Posterior vena cava (tissue), 2 donors: ENCODE measurements at regions not wholly inside any gene's neighbourhood (a gene's known extent, or its start where the extent isn't known, plus 50 kb on each side); places are given as distances from the start of the nearest gene placed in this dataset.

Experiments
- DNase-seq: peaks from one replicate; pipeline ENCODE4 v3.0.0-alpha.2; 2020; ENCODE audit warnings: low spot score
- intact Hi-C, 2 donors: fragments of 100-400 bp; cut with DNase I; formaldehyde crosslinking; loops; one replicate each; pipeline versions ENCODE4 v1.14.1 to v1.14.2; 2022 to 2023
- donor health status: DM: yes; HTN: yes; CAD: no.
- donor health status: DM: yes; HTN: yes; CAD: no.

DNA sequence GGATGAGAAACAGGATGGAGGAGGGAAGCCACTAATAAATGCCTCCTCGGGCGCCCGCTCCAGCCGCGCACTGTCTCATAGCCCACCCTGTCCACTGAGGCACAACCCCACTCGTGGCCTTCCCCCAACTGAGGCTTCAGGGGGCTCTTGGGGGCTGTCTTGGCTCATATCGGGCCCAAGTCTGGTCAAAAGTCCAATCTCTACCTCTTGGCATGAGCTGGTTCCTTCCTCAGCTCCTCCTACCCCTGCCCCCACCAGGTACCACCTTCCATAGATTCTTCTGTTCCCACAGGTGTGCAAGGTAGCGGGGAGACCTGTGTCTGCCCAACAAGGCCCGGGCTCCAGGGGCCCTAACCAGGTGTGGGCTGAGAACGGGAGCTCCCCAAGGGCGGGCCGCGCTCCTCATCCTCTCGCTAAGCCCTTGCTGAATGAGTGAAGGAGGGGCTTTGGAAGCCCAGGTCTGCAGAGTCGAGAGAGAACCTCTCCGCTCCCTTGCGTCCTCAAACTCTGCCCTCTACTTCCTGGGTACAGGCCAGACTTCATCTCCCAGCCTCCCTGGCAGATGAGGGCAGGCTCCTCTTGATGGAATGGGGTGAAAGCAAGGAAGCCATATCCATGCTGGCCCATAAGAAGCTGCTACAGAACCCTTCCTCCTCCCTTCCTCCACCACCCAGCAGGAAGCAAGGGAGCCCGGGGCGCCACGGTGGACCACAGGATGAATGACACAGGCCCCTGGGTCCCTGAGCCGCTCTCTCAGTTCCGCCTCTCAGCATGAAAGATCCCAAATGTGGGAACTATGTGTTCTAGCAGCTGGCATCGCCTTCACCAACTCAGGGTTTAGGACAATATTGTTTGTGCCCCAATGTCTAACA, 74.7 kb downstream of the PSMG1 start:
- no peak for DNase-seq
- intact Hi-C loops = loop anchor here in 1 of 2 donors (10.0 kb wide), 1 partner anchor 294 kb away; no protein-coding TSS in a partner anchor

DNA sequence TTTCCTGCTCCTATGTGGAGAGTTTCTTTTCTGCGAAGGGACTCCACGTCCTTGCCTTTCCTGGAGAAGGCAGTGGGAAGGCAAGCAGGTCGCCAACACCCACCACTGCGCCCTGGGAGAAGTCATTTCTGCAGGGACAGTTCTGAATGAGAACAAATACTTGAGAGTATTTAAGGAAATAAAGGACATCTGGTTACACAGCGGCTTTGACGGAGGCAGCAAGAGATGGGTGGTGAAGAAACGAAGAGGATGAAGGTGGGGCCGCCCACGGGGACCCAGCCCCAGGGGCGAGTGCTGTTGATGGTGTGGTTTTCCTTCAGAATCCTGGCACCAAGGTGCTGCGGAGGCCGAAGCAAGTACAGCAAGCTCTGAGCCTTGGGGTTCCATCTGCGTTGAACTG, 75.5 kb downstream of the PSMG1 start:
- DNase-seq = no peak
- intact Hi-C loops = loop anchor here in 1 of 2 donors (10.0 kb wide), 1 partner anchor 293 kb away; no protein-coding TSS in a partner anchor

DNA sequence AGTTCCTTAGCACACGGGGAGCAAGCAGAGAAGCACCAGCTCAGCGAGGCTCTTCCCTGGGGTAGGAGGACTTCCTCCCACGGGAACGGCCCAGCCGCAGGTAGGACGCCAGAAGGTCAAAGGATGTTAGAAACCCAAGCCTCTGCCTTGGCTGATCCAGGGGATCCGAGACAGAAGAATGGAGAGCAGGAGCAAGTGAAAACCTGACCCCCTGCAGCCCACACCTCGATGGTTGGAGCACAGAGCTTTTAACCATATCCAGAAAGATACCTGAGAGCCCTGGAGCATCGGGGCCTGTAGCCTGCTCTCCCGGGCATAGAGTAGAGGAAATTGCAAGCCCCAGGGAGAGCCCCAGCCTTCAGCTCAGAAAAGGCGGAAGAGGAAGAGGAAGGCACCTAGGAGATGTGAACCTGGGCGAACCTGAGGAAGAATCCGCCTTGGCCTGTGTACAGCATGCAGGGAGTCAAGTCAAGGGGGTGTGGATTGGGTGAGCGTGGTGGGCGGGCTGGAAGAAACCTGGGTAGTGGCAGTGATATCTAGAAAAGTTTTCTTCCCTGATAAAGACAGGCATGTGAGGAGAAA, 76.3 kb downstream of the PSMG1 start:
- intact Hi-C loops = loop anchor here in 1 of 2 donors (10.0 kb wide), 1 partner anchor 292 kb away; no protein-coding TSS in a partner anchor
- DNase-seq = no peak

DNA sequence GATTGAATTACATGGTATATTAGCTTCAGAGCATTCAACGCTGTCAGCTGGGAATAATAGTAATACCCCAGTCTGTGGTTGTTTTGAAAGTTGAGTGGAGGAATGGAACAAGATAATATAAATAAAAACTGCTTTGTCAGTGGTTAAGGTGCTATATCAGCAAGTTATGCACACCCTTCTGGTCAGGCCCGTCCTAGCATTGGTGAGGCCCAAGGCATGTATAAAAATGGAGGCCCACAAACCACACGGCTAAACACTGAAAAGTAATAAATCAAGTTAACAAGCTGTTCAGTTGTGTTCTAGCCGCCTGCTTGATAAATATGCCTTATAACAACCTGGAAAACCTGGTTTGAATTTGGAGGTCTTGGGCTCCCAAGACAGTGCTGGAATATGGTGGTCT, 77.4 kb downstream of the PSMG1 start:
- intact Hi-C loops = loop anchor here in 1 of 2 donors (10.0 kb wide), 1 partner anchor 291 kb away; no protein-coding TSS in a partner anchor
- no peak for DNase-seq

DNA sequence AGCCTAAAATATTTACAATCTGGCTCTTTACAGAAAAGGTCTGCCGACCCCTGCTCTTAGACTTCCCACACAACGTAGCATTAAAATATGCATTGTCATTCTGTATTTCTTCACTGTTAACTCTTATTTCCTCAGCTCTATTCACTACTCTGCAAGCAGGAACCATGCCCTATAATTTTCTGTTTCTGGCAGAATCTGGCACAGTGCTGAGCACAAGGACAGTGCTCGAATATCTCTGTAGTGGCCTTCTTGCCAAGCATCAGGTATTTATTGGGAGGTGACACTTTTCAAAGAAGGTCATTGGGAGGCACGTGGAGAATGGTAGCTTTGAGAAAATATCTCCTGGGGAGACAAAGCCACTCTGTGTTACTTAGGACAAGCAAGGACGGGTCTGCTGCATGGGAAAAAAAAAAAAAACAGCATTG, 77.9 kb downstream of the PSMG1 start:
- DNase-seq = no peak
- intact Hi-C loops = loop anchor here in 1 of 2 donors (10.0 kb wide), 1 partner anchor 291 kb away; no protein-coding TSS in a partner anchor

DNA sequence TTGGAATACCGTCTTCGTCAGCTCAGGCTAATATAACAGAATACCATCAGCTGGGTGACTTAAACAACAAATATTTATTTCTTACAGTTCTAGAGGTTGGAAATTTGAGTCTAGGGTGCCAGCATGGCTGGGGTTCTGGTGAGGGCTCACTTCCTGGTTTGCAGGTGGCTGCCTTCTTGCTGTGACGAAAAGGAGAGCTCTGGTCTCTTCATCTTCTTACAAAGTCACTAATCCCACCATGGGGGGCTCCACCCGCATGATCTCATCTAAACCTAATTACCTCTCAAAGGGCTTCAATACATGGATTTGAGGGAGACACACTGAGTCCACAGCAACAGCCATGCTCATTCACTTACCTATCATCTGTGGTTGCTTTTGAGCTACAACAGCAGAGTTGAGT, 78.3 kb downstream of the PSMG1 start:
- intact Hi-C loops = loop anchor here in 1 of 2 donors (10.0 kb wide), 1 partner anchor 290 kb away; no protein-coding TSS in a partner anchor
- DNase-seq = no peak

DNA sequence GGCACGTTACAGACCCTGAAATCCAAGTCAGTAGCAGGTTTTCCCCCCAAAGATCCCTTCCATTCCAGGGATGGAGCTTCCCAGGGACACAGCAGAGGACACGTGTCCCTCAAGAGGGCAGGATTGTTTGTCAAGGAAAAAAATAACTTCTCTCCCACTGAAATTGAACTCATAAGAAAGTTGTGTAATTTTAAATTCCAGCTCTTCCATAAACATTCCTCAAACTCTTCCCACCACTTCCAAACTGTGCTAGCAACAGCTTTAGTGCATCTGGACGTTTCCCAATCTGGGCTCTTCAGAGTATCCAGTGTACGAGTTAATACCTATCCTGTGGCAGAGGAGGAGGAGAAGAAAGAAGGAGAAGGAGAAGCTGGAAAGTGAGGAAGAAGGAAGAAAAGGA, 79.6 kb downstream of the PSMG1 start:
- DNase-seq = no peak
- intact Hi-C loops = loop anchor here in 1 of 2 donors (10.0 kb wide), 1 partner anchor 289 kb away; no protein-coding TSS in a partner anchor

DNA sequence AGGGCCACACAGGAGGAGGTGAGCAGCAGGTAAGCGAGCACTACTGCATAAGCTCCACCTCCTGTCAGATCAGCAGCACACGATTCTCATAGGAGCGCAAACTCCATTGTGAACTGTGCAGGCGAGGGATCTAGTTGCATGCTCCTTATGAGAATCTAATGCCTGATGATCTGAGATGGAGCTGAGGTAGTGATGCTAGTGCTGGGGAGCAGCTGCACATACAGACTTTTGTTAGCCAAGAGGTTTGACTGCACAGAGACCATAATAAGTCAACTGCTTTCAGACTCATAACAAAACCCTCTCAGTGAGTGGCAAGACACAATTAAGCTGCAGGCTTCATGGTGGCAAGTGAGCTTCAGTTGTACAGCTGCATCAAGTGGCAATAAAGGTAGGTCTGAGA, 83.4 kb downstream of the PSMG1 start:
- intact Hi-C loops = loop anchor here in 1 of 2 donors (10.0 kb wide), 1 partner anchor 285 kb away; no protein-coding TSS in a partner anchor
- no peak for DNase-seq

DNA sequence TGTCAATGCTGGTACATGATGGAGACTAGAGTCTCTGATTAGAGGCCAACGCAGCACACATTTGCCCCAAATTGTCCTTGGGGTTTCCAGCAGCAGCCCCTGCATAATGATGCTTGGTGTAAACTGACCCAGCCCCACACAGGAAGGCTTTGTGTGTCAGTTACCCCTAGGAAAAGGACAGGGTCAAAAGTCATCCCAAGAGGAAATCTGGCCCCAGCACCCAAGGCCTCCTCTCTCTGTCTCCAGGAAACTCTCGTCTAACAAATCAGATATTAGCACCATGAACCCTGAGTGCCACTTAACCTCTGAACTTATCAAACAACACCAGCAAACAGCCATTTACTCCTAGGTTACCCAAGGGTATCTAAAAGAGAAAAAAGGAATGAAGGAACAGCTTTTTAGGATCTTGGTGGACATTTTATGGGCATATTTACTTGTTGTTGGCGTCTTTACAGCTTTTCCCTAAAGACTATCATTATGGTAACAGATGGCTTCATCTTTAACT, 84.5 kb downstream of the PSMG1 start:
- no peak for DNase-seq
- intact Hi-C loops = no loop called here

DNA sequence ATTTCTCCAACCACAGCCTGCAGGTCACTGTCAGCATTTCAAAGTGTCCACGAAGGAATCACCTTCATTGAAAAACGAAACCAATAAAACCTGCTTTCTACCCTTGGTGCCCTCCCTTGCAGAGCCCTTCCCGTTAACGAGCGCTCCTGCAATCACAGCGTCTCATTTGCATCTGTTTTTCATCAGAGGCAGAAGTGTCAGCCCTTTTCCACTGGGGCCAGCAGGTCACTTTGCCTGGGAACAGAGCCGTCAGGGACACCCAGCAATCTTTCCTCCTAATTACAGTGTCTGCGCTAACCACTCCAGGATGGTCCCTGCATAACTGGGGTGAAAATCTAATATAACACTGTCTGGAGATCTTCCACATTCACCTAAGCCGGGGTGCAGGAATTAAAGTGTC, 85.3 kb downstream of the PSMG1 start:
- DNase-seq = no peak
- intact Hi-C loops = no loop called here

DNA sequence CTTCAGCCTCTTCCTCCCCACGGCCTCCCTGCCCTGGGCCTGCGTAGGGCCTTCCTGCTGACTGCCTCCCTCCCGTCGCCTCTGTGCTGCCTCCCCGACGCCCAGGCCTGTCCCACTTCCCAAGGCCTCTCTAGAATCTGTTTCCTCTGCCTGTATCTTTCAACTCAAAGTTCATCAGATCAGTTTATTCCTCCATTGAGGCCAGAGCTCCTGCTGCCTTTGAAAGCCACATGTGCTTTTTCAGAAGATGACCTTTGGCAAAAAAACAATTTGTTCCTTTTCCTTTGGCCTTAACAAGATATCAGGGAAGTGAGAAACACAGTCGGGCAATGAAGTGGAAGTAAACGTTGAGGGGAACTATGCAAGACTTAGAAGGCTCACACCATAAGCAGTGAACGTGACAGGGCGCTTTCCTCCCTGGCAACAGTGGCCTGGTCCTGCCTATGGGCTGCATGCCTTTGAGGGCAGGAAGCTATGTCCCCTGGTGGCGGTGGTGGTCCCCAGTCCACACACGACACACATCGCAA, 85.9 kb downstream of the PSMG1 start:
- DNase-seq = no peak
- intact Hi-C loops = no loop called here

DNA sequence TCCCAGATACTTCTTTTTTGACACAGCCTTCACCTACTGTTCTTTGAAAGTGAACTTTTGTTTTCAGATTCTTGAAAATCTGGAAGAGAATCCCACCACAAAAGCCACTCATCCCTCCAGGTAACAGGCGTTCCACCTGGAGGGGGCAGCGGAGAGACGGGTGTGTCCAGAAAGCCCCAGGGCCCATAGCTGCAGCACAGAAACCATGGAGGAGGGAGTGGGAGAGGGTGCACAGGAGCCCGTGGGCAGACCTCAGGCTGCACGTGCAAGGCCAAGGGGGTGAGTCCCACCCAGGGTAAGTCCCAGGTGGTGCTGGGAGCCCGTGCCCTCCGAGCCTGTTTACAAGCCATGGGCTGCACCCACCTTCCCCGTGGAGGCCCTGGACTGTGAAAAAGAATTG, 86.5 kb downstream of the PSMG1 start:
- intact Hi-C loops = no loop called here
- no peak for DNase-seq

DNA sequence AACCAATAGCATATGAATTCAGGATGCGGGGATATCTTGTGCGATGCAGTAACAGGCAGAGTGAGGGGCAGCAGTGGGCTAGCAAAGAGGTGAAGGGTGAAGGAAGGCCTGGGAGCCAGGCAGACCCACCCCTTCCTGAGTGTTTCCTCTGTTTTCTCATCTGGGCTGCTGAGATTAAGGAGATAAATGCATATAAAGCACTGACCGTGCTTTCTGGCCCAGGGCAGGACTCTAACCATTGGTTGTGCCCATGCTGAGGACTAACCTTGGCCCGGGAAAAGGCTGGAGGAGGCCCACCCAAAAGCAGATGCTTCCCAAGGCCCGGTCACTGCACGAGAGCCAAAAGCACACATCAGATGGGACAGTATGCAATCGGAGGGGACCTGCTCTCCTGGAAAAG, 87.6 kb downstream of the PSMG1 start:
- intact Hi-C loops = no loop called here
- no peak for DNase-seq

DNA sequence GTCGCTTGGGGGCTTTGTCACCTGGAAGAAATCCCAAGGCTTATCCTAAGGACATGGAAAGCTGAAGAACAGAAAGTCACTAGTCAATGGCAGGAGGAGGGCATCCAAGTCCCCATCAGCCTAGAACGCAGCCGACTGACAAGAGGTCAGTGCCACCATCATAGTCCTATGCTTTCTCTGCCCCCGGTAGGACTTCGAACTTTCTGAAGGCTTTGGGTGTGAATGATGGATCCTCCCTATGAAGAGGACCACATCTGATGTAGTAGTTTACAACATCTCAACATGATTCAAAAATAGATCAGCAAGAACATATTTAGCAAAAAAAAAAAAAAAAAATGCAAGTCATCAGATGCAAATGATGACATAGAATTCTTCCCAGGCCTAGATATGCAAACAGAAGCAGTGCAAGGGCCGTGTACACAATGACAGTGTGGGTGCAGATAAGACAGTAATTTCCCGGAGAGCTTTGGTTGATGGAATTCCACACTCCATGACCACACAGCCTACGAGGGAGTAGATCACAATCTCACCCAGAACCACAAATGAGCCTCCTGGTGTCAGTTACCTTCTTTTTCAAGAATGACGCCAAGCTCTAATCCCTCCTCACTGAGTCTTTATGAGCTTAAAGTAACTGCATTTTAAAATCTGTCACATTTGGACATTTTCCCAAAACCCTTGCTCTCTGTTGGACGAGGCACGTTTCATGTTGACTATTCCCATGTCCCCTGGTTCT, 88.2 kb downstream of the PSMG1 start:
- DNase-seq = no peak
- intact Hi-C loops = no loop called here

DNA sequence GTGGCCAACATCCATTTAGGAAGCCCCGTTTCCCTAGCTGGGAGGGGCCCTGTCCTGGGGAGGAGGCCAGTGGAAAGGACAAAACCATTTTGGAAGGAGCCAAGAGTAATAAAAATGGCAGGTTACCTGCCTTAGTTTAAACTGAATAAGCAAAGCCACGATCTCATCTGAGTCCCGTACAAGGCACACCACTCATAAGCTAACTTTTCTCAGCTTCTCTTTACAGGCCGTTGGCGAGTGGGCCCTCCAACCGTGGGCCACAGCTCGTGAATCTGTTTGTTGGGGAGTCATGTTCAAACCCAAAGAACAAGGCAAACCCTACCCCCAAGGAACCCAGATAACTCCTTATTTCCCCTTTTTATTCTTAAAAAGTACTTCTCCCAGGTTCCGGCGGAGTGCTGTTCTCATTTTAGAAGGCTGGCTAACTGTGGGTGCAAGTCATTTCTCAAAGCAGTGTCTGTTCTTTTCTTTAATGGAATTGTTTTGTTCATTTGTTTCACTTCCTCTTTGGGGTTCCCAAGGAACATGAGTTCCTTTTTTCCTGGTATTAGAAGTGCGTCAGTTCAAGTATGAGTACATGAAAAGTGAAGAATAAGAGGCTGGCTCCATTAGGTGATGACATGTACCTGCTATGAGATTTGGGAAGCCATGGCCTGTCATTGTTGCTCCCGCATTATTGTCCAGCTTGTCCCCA, 89.0 kb downstream of the PSMG1 start:
- DNase-seq = no peak
- intact Hi-C loops = no loop called here

DNA sequence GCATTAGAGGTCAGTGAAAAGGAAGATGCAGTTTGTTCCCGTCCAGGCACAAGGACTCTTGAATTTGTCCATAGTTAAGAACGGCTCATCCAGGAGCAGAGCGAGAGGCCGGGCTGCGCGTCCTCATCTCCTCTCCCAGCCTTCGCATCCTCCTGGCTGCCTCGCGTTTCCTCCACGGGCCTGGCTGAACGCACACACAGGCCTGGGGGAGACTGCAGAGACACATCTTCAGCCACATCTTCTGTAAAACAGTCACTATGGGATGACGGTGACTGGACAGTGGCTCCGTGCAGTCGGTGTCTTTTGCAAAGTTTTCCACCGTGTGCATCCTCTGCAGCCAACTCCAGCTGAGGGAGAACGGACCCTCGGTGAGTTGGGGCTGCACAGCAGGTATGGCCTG, 89.7 kb downstream of the PSMG1 start:
- DNase-seq = no peak
- intact Hi-C loops = no loop called here

DNA sequence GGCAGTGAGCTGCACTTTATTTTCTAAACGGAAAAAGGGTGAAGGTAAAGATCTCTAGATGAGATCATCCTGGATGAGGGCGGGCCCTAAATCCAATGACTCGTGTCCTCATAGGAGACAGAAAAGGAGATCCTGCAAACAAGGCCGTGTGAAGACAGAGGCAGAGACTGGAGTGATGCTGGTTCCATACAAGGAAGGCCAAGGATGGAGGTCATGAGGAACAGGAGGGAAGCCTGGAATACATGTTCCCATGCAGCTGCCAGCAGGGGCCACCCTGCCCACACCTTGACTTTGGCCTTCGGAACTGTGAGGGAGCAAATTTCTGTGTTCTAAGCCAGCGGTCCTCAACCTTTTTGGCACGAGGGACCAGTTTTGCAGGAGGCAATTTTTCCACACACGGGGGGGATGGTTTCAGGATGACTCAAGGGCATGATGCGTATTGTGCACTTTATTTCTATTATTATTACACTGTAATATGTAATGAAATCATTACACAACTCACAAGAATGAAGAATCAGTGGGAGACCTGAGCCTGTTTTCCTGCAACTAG, 94.3 kb downstream of the PSMG1 start:
- intact Hi-C loops = no loop called here
- DNase-seq = no peak

DNA sequence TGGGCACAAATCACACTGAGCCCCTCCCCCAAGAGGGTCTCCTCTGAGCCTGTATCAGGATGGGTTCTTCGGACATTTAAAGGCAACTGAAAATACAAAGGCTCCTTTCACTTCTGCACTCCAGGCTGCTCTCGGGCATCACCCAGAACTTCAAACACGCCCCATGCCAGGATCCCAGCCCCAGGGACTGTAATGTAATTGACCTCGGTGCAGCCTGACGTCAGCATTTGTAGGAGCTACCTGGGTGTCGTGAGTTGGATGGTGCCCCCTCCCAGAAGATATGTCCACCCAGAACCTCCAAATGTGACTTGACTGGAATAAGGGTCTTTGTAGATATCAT, 95.2 kb downstream of the PSMG1 start:
- intact Hi-C loops = no loop called here
- no peak for DNase-seq
